Upper lobe of left lung (tissue), 6 donors: ENCODE measurements at regions not wholly inside any gene's neighbourhood (a gene's known extent, or its start where the extent isn't known, plus 50 kb on each side); places are given as distances from the start of the nearest gene placed in this dataset.
"Not testable (repeated sequence)": the region's sequence is repeated elsewhere in the genome, so short reads cannot be mapped to it uniquely, and the experiment has no call there.

Experiments used
- ATAC-seq, 2 donors: fragments of 200-7000 bp; cut with Tn5 transposase; one replicate each; pipeline ENCODE4 v1.9.1; 2022; ENCODE audit warnings: mild to moderate bottlenecking in 2 of 2, moderate library complexity in 2 of 2; ENCODE audit not compliant: low FRiP score in 2 of 2
- DNase-seq, 2 donors: peaks; one replicate each; pipeline ENCODE4 v3.0.0-alpha.2; 2019 to 2020
- H3K27ac ChIP-seq, 4 donors: fragments of 200-600 bp; sonication (generic); one replicate each; pipeline ENCODE4 v1.5.1; 2016 to 2019
- H3K27me3 ChIP-seq, 4 donors: fragments of 200-600 bp; sonication (generic); one replicate each; pipeline ENCODE4 v1.5.1; 2017 to 2019
- H3K36me3 ChIP-seq, 4 donors: fragments of 200-600 bp; sonication (generic); one replicate each; pipeline ENCODE4 v1.5.1; 2016 to 2019
- H3K4me1 ChIP-seq, 4 donors: fragments of 200-600 bp; sonication (generic); one replicate each; pipeline ENCODE4 v1.5.1; 2018 to 2019
- H3K4me3 ChIP-seq, 4 donors: fragments of 200-600 bp; sonication (generic); one replicate each; pipeline ENCODE4 v1.5.1; 2017 to 2019; ENCODE audit warnings: mild to moderate bottlenecking in 2 of 4, moderate library complexity in 1 of 4
- H3K9me3 ChIP-seq, 4 donors: fragments of 200-600 bp; sonication (generic); one replicate each; pipeline ENCODE4 v1.5.1; 2018 to 2019
- CTCF ChIP-seq, 6 experiments: fragments of 450-650 bp in 4 of 6; fragments of 200-600 bp in 2 of 6; sonication (generic) in 2 of 6; IDR thresholded peaks; one replicate each; pipeline ENCODE4 v1.5.1; 2016 to 2019; ENCODE audit warnings: antibody characterized with exemption in 6 of 6
- EP300 ChIP-seq, 4 donors: sonication (generic); formaldehyde crosslinking; IDR thresholded peaks; one replicate each; pipeline ENCODE4 v1.5.1; 2017; ENCODE audit warnings: antibody characterized with exemption in 4 of 4, control low read depth in 2 of 4
- POLR2A ChIP-seq, 4 donors: fragments of 450-650 bp; IDR thresholded peaks; one replicate each; pipeline ENCODE4 v1.5.1; 2016 to 2017; ENCODE audit warnings: antibody characterized with exemption in 4 of 4, mild to moderate bottlenecking in 2 of 4
- POLR2AphosphoS5 ChIP-seq, 2 donors: sonication (generic); formaldehyde crosslinking; IDR thresholded peaks; one replicate each; pipeline ENCODE4 v1.5.1; 2017; ENCODE audit warnings: antibody characterized with exemption in 2 of 2
- WGBS, 2 donors: methylation state at CpG; one replicate each; pipeline ENCODE4 v1.1.5; 2017 to 2018; 5-methylcytosine and 5-hydroxymethylcytosine counted together
- donor health status: DM: no; HTN: no; CAD: no; lungs with moderate emphysema.
- donor health status: DM: no; HTN: yes; CAD: no; lungs with severe emphysema.

GRCh38 chrX:109782994-109783700 lies 50.1 kb upstream of the ACSL4 start:
- no peak overlapping the region for H3K4me3 ChIP-seq
- peak overlapping the region in 1 of 4 donors; percentile 15 for H3K27ac ChIP-seq
- ATAC-seq (no peak), DNase-seq (no peak)
- no peaks in the 10 kb centered on the region for H3K4me1 ChIP-seq
- TF ChIP-seq EP300 (IDR thresholded peaks at IDR 0.05) (no peak), POLR2AphosphoS5 (IDR thresholded peaks at IDR 0.05) (no peak), CTCF (IDR thresholded peaks at IDR 0.05) (no peak), POLR2A (IDR thresholded peaks at IDR 0.05) (no peak)
- no peaks in the 10 kb centered on the region for H3K36me3 ChIP-seq
- H3K27me3 ChIP-seq = no peaks in the 10 kb centered on the region
- 69% methylated on average over 6 of the region's 6 CpGs for WGBS, 2 donors
- H3K9me3 ChIP-seq = no peaks in the 10 kb centered on the region

- no peak for ATAC-seq
- WGBS, 2 donors = 47 to 51% methylated on average over 4 to 5 of the region's 5 CpGs
These were observed 50.6 kb upstream of the ACSL4 start for GRCh38 chrX:109783701-109784079.

GRCh38 chrX:109785053-109785452 lies 52.0 kb upstream of the ACSL4 start:
- Histone ChIP-seq H3K4me3 (no peak overlapping the region), H3K9me3 (no peaks in the 10 kb centered on the region), H3K27ac (no peak overlapping the region), H3K36me3 (no peaks in the 10 kb centered on the region), H3K27me3 (no peaks in the 10 kb centered on the region), H3K4me1 (no peaks in the 10 kb centered on the region)
- no peak for TF ChIP-seq POLR2A (IDR thresholded peaks at IDR 0.05)
- no peak for TF ChIP-seq EP300 (IDR thresholded peaks at IDR 0.05)
- no peak for TF ChIP-seq CTCF (IDR thresholded peaks at IDR 0.05)
- no peak for TF ChIP-seq POLR2AphosphoS5 (IDR thresholded peaks at IDR 0.05)
- no peak for ATAC-seq
- 86 to 88% methylated on average over 4 of the region's 4 CpGs for WGBS, 2 donors
- DNase-seq = no peak

More at GRCh38 chrX:109783701-109784079, 50.6 kb upstream of the ACSL4 start:
- TF ChIP-seq POLR2AphosphoS5 (IDR thresholded peaks at IDR 0.05) (no peak), CTCF (IDR thresholded peaks at IDR 0.05) (no peak), POLR2A (IDR thresholded peaks at IDR 0.05) (no peak), EP300 (IDR thresholded peaks at IDR 0.05) (no peak)
- Histone ChIP-seq H3K4me3 (no peak overlapping the region), H3K27me3 (no peaks in the 10 kb centered on the region), H3K4me1 (no peaks in the 10 kb centered on the region), H3K9me3 (no peaks in the 10 kb centered on the region), H3K27ac (peak overlapping the region in 1 of 4 donors; percentile 15), H3K36me3 (no peaks in the 10 kb centered on the region)
- DNase-seq = peak in 1 of 2 donors; percentile 31

- H3K27me3 ChIP-seq, H3K36me3 ChIP-seq, ATAC-seq, DNase-seq, H3K4me3 ChIP-seq, H3K9me3 ChIP-seq, H3K4me1 ChIP-seq, H3K27ac ChIP-seq: not testable (repeated sequence)
- 92 to 97% methylated on average over 7 of the region's 7 CpGs for WGBS, 2 donors
These were observed 57.5 kb upstream of the ACSL4 start for GRCh38 chrX:109790511-109790910.

- TF ChIP-seq EP300 (IDR thresholded peaks at IDR 0.05) (no peak), CTCF (IDR thresholded peaks at IDR 0.05) (no peak), POLR2A (IDR thresholded peaks at IDR 0.05) (no peak), POLR2AphosphoS5 (IDR thresholded peaks at IDR 0.05) (no peak)
- no peak overlapping the region for H3K4me3 ChIP-seq
- no peak overlapping the region for H3K27ac ChIP-seq
- no peaks in the 10 kb centered on the region for H3K27me3 ChIP-seq
- no peaks in the 10 kb centered on the region for H3K36me3 ChIP-seq
- ATAC-seq (no peak), DNase-seq (no peak)
- no peaks in the 10 kb centered on the region for H3K4me1 ChIP-seq
- 53 to 87% methylated on average over 2 of the region's 2 CpGs for WGBS, 2 donors
- no peaks in the 10 kb centered on the region for H3K9me3 ChIP-seq
These were observed 60.1 kb upstream of the ACSL4 start for GRCh38 chrX:109793191-109793590.
